Calu3 (cell line): ENCODE measurements at regions not wholly inside any gene's neighbourhood (a gene's known extent, or its start where the extent isn't known, plus 50 kb on each side); places are given as distances from the start of the nearest gene placed in this dataset.

Source experiments
- BruUV-seq: library from RNA; stranded (reverse); fragments of 400-500 nt; replicated peaks from 2 replicates; lab custom pipeline; 2021; lab: Mats Ljungman, UMichigan
- CTCF ChIA-PET: fragments of 300-600 bp; sonication (Branson Sonifier 250); formaldehyde crosslinking; loops from one replicate; lab custom pipeline; 2022; ENCODE audit warnings: antibody characterized with exemption; lab: Charles Lee
- DNase-seq: peaks from one replicate; pipeline ENCODE4 v3.0.0; 2022
- H3K27ac Mint-ChIP-seq: one replicate; pipeline ENCODE4 v1.8.0; 2022; ENCODE audit warnings: mixed read lengths; ENCODE audit not compliant: unreplicated experiment
- H3K27me3 Mint-ChIP-seq: one replicate; pipeline ENCODE4 v1.8.0; 2022; ENCODE audit warnings: mixed read lengths; ENCODE audit not compliant: unreplicated experiment
- H3K36me3 Mint-ChIP-seq: one replicate; pipeline ENCODE4 v1.8.0; 2022; ENCODE audit warnings: mild to moderate bottlenecking, moderate library complexity, mixed read lengths; ENCODE audit not compliant: insufficient read depth, unreplicated experiment
- H3K4me1 Mint-ChIP-seq: one replicate; pipeline ENCODE4 v1.8.0; 2022; ENCODE audit warnings: mild to moderate bottlenecking, low read depth, mixed read lengths; ENCODE audit not compliant: unreplicated experiment
- H3K4me3 Mint-ChIP-seq: one replicate; pipeline ENCODE4 v1.8.0; 2022; ENCODE audit warnings: mild to moderate bottlenecking, low read depth, moderate library complexity, mixed read lengths; ENCODE audit not compliant: unreplicated experiment
- H3K9me3 Mint-ChIP-seq: one replicate; pipeline ENCODE4 v1.8.0; 2022; ENCODE audit warnings: low read depth, mixed read lengths; ENCODE audit not compliant: unreplicated experiment
- intact Hi-C: fragments of 100-400 bp; cut with micrococcal nuclease; formaldehyde crosslinking; loops from one replicate; pipeline ENCODE4 v1.10.0; 2022; ENCODE audit not compliant: unreplicated experiment
- TF ChIP-seq, protein P1 (sequence below): fragments of 200-600 bp; IDR thresholded peaks from one replicate; pipeline ENCODE4 v1.8.0; 2022; ENCODE audit warnings: antibody characterized with exemption; ENCODE audit not compliant: unreplicated experiment

DNA sequence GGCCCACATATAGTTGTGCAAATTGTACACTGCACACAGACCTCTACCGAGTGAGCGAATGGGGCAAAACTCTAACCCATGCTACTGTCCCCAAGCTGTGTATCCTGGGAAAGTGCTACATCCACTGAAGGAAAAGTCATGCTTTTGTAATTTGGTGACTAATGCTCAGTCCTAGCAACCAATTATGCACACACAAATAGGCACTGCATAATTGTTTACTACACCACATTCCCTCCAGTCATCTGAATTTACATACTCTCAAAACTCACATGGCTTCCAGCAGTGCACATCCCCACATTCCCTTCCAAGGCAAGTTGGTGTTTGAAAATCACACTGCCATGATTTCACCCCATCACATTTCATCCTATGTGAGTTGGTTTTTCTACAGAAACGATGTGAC is 125.9 kb upstream of the OSMR start:
- H3K9me3 Mint-ChIP-seq = no peaks in the 10 kb centered on the region
- TF ChIP-seq, protein P1, sequence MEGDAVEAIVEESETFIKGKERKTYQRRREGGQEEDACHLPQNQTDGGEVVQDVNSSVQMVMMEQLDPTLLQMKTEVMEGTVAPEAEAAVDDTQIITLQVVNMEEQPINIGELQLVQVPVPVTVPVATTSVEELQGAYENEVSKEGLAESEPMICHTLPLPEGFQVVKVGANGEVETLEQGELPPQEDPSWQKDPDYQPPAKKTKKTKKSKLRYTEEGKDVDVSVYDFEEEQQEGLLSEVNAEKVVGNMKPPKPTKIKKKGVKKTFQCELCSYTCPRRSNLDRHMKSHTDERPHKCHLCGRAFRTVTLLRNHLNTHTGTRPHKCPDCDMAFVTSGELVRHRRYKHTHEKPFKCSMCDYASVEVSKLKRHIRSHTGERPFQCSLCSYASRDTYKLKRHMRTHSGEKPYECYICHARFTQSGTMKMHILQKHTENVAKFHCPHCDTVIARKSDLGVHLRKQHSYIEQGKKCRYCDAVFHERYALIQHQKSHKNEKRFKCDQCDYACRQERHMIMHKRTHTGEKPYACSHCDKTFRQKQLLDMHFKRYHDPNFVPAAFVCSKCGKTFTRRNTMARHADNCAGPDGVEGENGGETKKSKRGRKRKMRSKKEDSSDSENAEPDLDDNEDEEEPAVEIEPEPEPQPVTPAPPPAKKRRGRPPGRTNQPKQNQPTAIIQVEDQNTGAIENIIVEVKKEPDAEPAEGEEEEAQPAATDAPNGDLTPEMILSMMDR = no peak
- no peak overlapping the region for H3K27ac Mint-ChIP-seq
- intact Hi-C loops = no loop called here
- CTCF ChIA-PET = interaction anchor here (0.6 kb wide), 2 partner anchors 182 to 1500 kb away, joined by 3 read pairs; no protein-coding TSS in a partner anchor
- no peaks in the 10 kb centered on the region for H3K36me3 Mint-ChIP-seq
- peaks cover 59% of the 10 kb centered on the region for H3K27me3 Mint-ChIP-seq
- BruUV-seq = no TSS peak
- H3K4me3 Mint-ChIP-seq = no peak overlapping the region
- DNase-seq = no peak
- no peaks in the 10 kb centered on the region for H3K4me1 Mint-ChIP-seq

DNA sequence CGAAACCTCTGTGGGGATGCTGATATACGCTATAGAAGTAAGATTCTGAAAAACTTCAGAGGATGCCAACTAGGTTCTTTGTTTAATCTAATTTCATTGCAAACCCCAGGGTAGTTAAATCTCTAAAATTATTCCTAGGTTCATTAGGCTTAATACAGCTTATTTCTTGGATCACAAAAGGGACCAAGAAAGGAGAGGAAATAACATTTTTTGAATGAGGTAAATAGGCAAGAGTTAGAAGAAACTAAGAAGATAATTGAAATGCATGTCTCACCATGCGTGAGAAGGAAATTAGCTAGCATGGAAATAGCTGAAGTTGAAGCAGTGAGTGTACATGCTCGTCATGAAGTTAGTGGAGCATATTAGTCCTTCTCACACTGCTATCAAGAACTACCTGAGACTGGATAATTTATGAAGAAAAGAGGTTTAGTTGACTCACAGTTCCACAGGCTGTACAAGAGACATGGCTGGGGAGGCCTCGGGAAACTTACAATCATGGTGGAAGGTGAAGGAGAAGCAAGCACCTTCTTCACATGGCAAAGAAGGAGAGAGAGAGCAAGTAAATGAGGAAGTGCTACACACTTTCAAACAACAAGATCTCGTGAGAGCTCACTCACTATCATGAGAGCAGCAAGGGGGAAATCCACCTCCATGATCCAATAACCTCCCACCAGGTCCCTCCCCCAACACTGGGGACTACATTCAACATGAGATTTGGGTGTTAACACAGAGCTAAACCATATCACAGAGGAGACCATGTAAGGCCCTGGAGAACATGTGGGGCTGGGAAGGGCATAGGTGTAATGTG is 125.1 kb upstream of the OSMR start:
- H3K27ac Mint-ChIP-seq = no peak overlapping the region
- intact Hi-C loops = no loop called here
- no peaks in the 10 kb centered on the region for H3K9me3 Mint-ChIP-seq
- no peak overlapping the region for H3K4me3 Mint-ChIP-seq
- no peaks in the 10 kb centered on the region for H3K36me3 Mint-ChIP-seq
- H3K4me1 Mint-ChIP-seq = no peaks in the 10 kb centered on the region
- H3K27me3 Mint-ChIP-seq = peaks cover 64% of the 10 kb centered on the region
- no peak for DNase-seq
- TF ChIP-seq, protein P1 = no peak
- CTCF ChIA-PET = interaction anchor here (0.6 kb wide), 2 partner anchors 183 to 1499 kb away, joined by 3 read pairs; no protein-coding TSS in a partner anchor
- no TSS peak for BruUV-seq

DNA sequence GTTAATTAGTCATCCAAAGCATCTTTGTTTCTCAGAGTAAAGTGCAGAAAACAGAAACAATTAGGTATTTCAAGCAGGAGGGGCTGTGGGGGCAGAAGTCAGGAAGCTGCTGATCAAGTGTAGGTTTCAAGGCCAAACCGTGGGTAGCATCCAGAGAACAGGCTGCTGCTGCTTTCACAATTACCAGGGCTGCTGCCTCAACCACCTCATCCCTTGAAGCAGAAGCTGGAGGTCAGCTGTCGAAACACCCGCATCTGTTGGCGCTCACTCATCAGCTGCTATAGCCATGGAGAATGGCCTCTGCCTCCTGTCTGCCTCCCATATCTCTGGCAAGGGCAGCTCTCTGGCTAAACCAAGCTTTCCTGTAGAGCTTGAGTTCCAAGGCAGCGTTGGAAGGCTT is 122.9 kb upstream of the OSMR start:
- H3K4me1 Mint-ChIP-seq = no peaks in the 10 kb centered on the region
- peaks cover 83% of the 10 kb centered on the region for H3K27me3 Mint-ChIP-seq
- TF ChIP-seq, protein P1 = no peak
- CTCF ChIA-PET = no interaction called here
- no peak for DNase-seq
- intact Hi-C loops = no loop called here
- BruUV-seq = no TSS peak
- no peak overlapping the region for H3K27ac Mint-ChIP-seq
- H3K9me3 Mint-ChIP-seq = no peaks in the 10 kb centered on the region
- no peak overlapping the region for H3K4me3 Mint-ChIP-seq
- no peaks in the 10 kb centered on the region for H3K36me3 Mint-ChIP-seq

DNA sequence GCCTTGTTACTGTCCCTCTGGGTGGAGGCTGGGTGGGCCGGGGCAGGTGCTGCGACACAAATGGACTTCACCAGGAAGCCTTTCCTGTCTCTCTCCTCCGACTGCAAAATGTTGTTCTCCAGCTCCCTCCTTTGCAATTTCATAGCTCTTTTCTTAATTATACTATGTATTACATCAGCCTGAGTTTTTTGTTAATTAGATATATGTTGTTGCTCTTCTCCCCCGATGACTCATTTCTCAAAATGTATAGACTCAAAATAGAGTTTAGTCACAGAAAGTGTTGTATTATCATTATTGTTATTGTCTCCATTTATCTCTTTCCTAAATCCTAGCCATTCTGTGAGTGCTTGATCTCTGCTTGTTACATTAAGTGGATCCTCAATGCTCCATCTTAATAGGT is 122.4 kb upstream of the OSMR start:
- no peak for DNase-seq
- Mint-ChIP-seq H3K36me3 (no peaks in the 10 kb centered on the region), H3K27me3 (peaks cover 81% of the 10 kb centered on the region), H3K4me3 (no peak overlapping the region), H3K4me1 (no peaks in the 10 kb centered on the region), H3K27ac (no peak overlapping the region), H3K9me3 (no peaks in the 10 kb centered on the region)
- intact Hi-C loops = no loop called here
- BruUV-seq = no TSS peak
- CTCF ChIA-PET = no interaction called here
- TF ChIP-seq, protein P1 = no peak
